GOT3 (cell line): ENCODE measurements at regions not wholly inside any gene's neighbourhood (a gene's known extent, or its start where the extent isn't known, plus 50 kb on each side); places are given as distances from the start of the nearest gene placed in this dataset.
"Not testable (repeated sequence)": the region's sequence is repeated elsewhere in the genome, so short reads cannot be mapped to it uniquely, and the experiment has no call there.

Experiments
- DNase-seq: peaks from one replicate; lab custom pipeline; 2025; ENCODE audit warnings: mixed read lengths; lab: John Stamatoyannopoulos, UW

GRCh38 chr21:38613686-38614085, 115.4 kb upstream of the ERG start:
- DNase-seq: no peak

GRCh38 chr21:38614558-38614957, 116.3 kb upstream of the ERG start:
- DNase-seq: no peak

GRCh38 chr21:38619480-38619879, 121.2 kb upstream of the ERG start:
- DNase-seq: no peak

DNA sequence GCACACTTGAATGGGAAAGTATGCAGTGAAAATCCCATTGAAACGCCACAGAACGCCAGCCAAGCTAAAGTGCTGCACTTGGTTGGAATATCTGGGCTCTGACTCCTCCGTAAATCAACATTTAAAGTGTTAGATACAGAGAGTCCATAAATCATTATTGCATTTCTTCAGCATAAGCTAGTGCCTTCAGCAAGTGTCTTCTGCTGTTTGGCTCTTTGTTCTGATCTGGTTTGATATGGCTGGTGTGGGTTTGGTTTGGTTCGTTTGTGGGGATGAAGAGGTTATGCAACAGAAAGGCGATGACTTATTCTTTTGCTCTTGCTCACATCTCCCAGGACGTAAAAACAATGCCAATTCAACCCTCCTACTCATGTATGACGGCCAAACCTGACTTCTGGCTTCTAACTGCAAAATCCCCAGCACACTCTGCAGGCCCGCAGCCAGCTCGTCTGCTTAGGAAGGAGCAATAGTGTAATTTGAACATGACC, 121.8 kb upstream of the ERG start:
- DNase-seq: no peak

DNA sequence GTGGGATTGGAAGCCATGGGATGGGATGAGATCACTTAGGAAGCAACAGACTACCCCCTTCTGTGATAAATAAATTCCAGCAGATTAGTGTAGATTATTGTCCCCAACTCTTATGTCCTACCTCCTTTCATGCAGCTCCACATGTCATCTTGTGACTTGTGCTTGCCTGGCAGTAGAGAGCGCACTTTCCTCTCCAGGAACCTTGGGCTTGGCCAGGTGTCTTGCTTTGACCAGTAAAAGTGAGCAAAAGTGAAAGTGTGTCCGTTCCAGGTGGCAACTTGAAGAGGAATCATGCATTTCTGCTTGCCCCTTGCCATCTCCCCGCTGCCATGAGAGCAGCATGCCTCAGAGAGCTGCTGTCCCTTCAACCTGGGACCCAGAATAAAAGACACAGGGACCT, 122.9 kb upstream of the ERG start:
- no peak for DNase-seq

GRCh38 chr21:38622081-38622826, 124.0 kb upstream of the ERG start:
- no peak for DNase-seq

GRCh38 chr21:38622827-38623209, 124.5 kb upstream of the ERG start:
- DNase-seq: no peak

- no peak for DNase-seq
These were observed 125.3 kb upstream of the ERG start for GRCh38 chr21:38623552-38623951.

DNA sequence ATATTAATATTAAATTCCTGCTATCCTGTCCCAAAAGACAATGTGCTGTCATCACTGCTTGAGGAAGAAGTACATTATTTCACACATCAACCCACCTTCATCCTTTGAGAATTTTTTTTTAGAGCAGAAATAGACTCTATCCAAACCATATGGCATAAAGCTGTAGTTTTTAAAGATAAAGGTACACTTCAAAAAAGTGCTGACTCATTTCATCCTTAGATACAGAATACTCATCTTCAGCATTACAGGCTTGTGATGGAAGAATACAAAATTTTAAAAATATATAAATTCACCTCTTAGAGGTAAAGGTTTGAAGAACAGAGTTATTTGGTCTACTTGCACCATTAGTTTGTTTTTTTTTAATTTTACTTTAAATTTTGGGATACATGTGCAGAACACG, 126.7 kb upstream of the ERG start:
- DNase-seq: no peak

GRCh38 chr21:38626306-38626705, 128.0 kb upstream of the ERG start:
- no peak for DNase-seq

- DNase-seq: no peak
These were observed 130.1 kb upstream of the ERG start for GRCh38 chr21:38628349-38628748.

DNA sequence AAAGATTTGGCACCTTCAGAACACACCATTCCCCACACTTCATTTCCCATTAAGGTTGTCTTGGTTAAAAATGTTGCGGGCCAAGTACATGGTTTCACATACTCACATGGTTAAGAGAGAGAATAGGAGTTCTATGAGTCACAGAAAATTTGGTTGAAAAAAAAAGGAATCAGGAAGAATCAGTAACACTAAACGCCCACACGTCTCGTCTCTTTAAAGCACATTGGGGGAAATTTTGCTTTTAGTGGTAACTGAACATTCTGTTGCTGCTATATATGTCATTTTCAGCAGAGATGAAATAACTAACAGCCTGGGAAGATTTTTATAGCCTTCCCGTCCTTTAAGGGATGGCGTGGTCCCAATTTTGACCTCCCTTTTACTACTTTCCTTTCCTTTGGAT, 132.9 kb upstream of the ERG start:
- DNase-seq: no peak

DNA sequence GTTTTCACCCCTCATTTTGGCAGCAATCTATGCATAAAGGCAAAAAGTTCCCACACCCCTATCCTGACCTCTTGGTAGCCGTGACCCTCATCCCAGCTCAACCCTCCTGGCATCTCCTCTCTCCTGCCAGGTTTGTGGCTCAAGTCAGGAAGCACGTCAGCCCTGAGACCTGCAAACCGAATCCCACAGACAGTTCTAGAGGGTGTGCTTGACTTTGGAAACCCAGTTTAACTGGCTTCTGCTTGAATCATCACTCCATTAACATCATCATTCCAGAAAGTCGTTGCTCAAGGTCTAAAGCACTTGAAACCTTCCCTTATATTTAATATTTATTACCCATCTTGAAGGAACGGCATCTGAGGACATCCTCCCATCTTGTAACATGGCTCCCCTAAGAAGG, 133.4 kb upstream of the ERG start:
- DNase-seq: no peak

GRCh38 chr21:38637161-38637560, 138.9 kb upstream of the ERG start:
- DNase-seq: no peak

DNA sequence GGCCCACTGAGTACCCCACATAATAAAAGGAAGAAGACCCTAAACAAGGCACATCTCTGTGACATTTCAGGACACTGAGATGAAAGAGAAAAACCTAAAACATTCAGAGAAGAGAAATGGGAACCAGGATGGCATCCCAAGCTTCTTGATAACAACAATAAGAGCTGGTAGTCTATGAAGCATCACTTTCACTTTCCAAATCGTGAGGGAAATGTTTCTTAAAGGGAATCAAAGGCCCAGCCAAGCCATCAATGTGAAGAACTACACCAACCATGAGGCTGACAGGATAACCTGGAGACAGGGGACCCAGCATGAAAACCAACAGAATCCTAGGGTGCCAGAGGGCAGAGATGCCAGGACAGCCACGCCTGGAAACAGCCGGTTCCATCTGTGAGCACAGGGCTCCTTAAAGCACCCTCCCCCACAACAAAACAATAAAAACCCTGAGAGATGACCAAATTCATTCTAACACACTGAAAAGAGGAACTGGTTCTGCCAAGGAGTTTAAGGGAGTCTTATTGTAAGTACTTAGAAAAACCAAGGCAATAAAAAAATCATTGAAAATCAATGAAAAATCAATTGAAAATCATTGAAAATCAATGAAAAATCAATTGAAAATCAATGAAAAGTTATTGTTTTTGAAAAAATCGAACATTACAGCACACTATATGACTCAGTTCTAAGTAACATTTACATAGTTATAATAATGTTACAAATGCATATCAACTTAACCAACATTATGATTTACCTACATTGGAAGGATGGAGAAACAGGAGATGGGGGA, 141.5 kb upstream of the ERG start:
- DNase-seq: no peak

DNA sequence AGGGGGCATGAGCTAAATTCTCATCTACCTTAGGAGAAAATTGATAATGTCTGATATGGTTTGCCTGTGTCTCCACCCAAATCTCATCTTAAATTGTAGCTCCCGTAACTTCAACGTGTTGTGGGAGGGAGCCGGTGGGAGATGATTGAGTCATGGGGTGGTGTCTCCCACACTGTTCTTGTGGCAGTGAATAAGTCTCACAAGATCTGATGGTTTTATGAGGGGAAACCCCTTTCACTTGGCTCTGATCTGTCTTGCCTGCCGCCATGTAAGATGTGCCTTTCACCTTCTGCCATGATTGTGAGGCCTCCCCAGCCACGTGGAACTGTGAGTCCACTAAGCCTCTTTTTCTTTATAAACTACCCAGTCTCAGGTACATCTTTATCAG, 142.1 kb upstream of the ERG start:
- DNase-seq: not testable (repeated sequence)

- DNase-seq: no peak
These were observed 145.2 kb upstream of the ERG start for GRCh38 chr21:38643404-38644023.

DNA sequence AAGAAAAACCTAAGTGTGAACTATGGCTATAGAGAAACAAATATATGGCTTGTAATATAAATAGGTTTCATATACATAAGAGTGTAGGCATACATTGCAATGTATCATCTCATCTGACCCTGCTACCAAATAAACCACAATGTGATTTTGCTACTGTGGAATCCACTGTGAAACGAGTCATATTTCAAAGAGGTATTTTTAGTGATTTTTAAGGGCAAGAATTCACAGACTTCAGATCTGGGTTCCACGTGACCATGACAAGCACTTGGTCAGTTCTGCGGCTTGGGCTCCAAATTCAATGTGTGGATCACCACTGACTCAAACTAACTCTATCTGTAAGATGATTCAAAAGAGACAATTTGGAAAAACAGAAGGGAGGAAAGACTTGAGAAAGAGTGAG, 147.0 kb upstream of the ERG start:
- DNase-seq: no peak

- DNase-seq: no peak
These were observed 148.0 kb upstream of the ERG start for GRCh38 chr21:38646213-38646837.

- no peak for DNase-seq
These were observed 150.8 kb upstream of the ERG start for GRCh38 chr21:38649120-38649519.

- DNase-seq: no peak
These were observed 153.3 kb upstream of the ERG start for GRCh38 chr21:38651570-38651969.

DNA sequence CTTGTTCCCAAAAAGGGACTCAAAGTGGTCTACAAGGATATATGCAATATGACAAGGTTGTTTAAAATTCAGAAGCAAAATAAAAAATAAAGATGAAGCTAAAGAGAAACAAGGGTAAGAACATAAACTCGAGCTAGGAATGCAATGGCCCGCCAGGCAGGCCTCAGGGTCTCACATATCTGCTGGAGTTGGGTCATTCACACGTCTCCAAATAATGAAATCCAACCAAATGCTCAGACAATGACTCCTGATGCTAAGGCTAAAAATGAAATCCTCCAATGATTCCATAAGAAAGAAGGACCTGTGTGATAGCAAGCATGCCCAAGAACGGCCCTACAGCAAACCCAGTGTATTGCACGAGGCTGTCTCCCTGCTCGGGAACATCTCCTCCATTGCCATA, 153.3 kb upstream of the ETS2 start:
- no peak for DNase-seq

DNA sequence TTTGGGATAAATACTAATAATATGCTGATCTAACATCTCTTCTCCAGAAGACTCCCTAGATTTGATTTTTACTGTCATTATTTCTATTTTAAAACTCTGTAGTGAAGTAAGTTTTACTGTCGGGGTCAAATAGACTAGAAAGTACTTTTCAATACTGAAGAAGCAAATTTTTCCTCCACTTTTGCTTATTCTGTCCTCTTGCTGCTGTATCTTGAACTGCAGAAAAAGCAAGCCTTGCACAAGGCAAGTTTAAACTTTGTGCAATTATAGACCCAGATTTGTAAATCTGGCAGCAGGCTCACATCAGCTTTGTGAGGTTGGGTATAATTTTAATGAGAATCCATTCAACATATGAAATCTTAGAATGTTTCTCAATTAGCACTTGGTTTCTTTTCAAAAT, 151.1 kb upstream of the ETS2 start:
- no peak for DNase-seq
